Mucosa of descending colon (tissue), 3 donors: ENCODE measurements at regions not wholly inside any gene's neighbourhood (a gene's known extent, or its start where the extent isn't known, plus 50 kb on each side); places are given as distances from the start of the nearest gene placed in this dataset.

Experiments used
- ATAC-seq: fragments of 200-7000 bp; cut with Tn5 transposase; one replicate; pipeline ENCODE4 v1.9.1; 2020; ENCODE audit warnings: mild to moderate bottlenecking, moderate library complexity
- DNase-seq, 3 donors: peaks; one replicate each; pipeline ENCODE4 v3.0.0-alpha.2; 2020
- H3K36me3 ChIP-seq: fragments of 200-600 bp; one replicate; pipeline ENCODE4 v1.8.0; 2021; ENCODE audit warnings: low read depth, mild to moderate bottlenecking
- H3K4me1 ChIP-seq: fragments of 200-600 bp; one replicate; pipeline ENCODE4 v1.8.0; 2021; ENCODE audit warnings: low read depth, mild to moderate bottlenecking
- H3K4me3 ChIP-seq: fragments of 200-600 bp; one replicate; pipeline ENCODE4 v1.8.0; 2021; ENCODE audit warnings: mild to moderate bottlenecking
- H3K9me3 ChIP-seq: fragments of 200-600 bp; one replicate; pipeline ENCODE4 v1.8.0; 2021; ENCODE audit warnings: mild to moderate bottlenecking
- intact Hi-C, 2 donors: fragments of 100-400 bp; cut with DNase I in 1 of 2; cut with micrococcal nuclease in 1 of 2; formaldehyde crosslinking; loops; one replicate each; pipeline versions ENCODE4 v1.11.0 to v1.11.1; 2022; cut with DNase I, micrococcal nuclease
- TF ChIP-seq, protein P1 (sequence below): fragments of 200-600 bp; IDR thresholded peaks from one replicate; pipeline ENCODE4 v1.8.0; 2022; ENCODE audit warnings: antibody characterized with exemption, mild to moderate bottlenecking
- donor health status: DM: no; HTN: no; CAD: no; lungs with moderate emphysema.
- donor health status: DM: no; HTN: no; CAD: no.
- donor health status: DM: no; HTN: yes; CAD: no.

DNA sequence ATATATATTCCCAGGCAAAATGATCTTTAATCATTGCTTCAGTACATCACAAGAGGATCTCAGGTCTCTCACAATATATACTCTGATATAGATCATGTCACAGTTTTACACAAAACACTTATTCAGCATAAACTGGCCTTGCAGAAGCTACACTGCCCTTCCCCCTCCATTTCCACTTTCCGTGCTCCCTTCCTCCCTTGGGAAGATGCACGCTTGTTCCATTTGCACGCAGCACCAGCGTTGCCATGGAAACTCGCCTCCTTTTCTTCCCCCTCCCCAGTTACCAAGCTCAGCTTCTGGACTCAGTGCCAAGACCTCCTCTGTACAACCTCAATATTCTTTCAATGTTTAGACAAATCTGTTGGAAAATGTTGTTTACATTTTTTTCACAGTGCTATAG lies 154.6 kb downstream of the RFPL4B start:
- H3K4me1 ChIP-seq: no peaks in the 10 kb centered on the region
- TF ChIP-seq, protein P1, sequence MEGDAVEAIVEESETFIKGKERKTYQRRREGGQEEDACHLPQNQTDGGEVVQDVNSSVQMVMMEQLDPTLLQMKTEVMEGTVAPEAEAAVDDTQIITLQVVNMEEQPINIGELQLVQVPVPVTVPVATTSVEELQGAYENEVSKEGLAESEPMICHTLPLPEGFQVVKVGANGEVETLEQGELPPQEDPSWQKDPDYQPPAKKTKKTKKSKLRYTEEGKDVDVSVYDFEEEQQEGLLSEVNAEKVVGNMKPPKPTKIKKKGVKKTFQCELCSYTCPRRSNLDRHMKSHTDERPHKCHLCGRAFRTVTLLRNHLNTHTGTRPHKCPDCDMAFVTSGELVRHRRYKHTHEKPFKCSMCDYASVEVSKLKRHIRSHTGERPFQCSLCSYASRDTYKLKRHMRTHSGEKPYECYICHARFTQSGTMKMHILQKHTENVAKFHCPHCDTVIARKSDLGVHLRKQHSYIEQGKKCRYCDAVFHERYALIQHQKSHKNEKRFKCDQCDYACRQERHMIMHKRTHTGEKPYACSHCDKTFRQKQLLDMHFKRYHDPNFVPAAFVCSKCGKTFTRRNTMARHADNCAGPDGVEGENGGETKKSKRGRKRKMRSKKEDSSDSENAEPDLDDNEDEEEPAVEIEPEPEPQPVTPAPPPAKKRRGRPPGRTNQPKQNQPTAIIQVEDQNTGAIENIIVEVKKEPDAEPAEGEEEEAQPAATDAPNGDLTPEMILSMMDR: no peak
- intact Hi-C loops: no loop called here
- no peaks in the 10 kb centered on the region for H3K36me3 ChIP-seq
- DNase-seq (peak in 1 of 3 donors; percentile 1), ATAC-seq (no peak)
- no peaks in the 10 kb centered on the region for H3K9me3 ChIP-seq
- no peak overlapping the region for H3K4me3 ChIP-seq

DNA sequence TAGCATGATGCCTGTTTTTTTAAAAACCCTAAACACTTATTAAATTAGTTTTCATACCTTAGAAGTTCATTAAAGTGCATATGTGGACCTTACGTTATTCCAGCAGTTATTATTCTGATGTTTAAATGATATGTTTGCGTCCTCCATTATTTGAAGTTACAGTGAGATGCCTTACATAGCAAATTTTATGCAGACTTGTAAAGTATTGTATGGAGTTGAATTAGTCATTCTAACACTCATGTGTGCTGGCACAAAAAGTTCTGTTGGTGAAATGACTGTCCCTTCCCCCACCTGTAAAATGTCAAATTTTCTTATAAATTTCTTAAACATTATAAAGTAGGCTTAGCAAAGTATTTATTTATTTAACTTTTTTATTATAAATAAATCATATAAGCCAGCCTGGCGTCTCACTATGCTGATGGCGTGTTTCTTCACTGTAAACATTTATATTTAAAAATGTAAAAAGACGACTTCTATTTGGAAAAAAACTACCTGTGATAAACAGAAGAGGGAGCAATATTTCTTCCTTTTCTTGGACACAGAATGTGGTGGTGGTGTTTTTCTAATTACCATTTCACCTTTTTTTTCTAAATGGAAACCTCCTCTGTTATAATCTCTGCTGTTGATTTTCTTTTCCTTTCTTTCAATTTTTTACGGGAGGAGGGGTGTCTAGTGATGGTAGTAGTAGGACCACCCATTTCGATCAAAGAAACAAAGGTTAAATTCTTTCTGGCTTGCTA lies 155.4 kb downstream of the RFPL4B start:
- H3K9me3 ChIP-seq: no peaks in the 10 kb centered on the region
- no peak for ATAC-seq
- H3K36me3 ChIP-seq: no peaks in the 10 kb centered on the region
- TF ChIP-seq, protein P1: no peak
- no peaks in the 10 kb centered on the region for H3K4me1 ChIP-seq
- no peak for DNase-seq
- no peak overlapping the region for H3K4me3 ChIP-seq
- intact Hi-C loops: no loop called here

DNA sequence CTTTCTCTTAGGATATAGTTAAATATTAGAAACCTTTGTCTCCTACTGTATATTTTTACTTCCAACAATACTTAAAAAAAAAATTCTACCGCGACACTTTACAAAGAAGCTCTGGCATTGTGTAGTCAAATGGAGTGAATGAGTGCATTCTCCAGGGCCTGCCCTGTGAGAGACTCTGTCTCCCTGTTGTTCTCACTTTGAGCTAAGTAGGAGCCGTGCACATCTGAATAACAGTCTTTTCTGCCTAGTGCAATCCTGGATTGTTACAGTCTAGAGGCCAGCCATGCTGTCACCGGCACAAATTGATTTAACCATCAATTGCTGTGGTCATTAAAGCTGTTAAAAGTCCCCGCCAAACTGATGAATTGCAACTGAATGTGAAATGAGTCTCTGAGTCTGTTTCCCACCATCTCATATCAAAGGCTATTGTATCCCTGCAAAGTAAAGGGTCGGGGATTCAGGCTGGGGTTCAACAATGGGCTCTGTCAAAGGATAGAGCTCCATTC lies 156.0 kb downstream of the RFPL4B start:
- Histone ChIP-seq H3K4me3 (no peak overlapping the region), H3K9me3 (no peaks in the 10 kb centered on the region), H3K36me3 (no peaks in the 10 kb centered on the region), H3K4me1 (no peaks in the 10 kb centered on the region)
- DNase-seq (no peak), ATAC-seq (no peak)
- TF ChIP-seq, protein P1: no peak
- intact Hi-C loops: no loop called here

DNA sequence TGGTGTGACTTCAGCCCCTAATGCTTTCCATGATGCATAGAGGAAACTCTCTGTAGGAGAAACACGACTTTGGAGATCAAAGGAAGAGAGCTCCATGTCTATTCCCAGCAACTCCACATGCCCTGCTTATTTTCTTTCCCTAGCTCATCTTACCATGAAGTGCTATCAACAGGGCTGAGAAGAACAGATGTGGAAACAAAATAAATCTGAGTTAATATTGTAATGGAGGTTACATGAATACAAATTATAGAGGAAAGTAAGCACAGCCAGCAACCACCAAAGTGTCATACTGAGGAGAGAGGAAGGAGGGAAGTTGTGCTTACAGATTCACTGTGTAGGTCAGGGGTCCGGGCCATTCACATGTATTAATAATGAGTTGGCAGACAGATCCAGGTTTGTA lies 157.5 kb downstream of the RFPL4B start:
- no peaks in the 10 kb centered on the region for H3K9me3 ChIP-seq
- no peaks in the 10 kb centered on the region for H3K4me1 ChIP-seq
- no peak for ATAC-seq
- TF ChIP-seq, protein P1: no peak
- H3K36me3 ChIP-seq: no peaks in the 10 kb centered on the region
- intact Hi-C loops: no loop called here
- H3K4me3 ChIP-seq: no peak overlapping the region
- DNase-seq: no peak

- DNase-seq (no peak), ATAC-seq (no peak)
- TF ChIP-seq, protein P1: no peak
- Histone ChIP-seq H3K9me3 (no peaks in the 10 kb centered on the region), H3K4me1 (no peaks in the 10 kb centered on the region), H3K36me3 (no peaks in the 10 kb centered on the region), H3K4me3 (no peak overlapping the region)
- intact Hi-C loops: no loop called here
These were observed 164.3 kb downstream of the RFPL4B start for GRCh38 chr6:112511441-112511840.
